HL-60 (cell line): ENCODE measurements at regions not wholly inside any gene's neighbourhood (a gene's known extent, or its start where the extent isn't known, plus 50 kb on each side); places are given as distances from the start of the nearest gene placed in this dataset.

Source experiments
- DNase-seq, 2 experiments: peaks; one replicate each; pipeline ENCODE4 v3.0.0-alpha.2; 2010 to 2020; ENCODE audit warnings: low read depth in 1 of 2, low spot score in 1 of 2
- H3K27ac ChIP-seq: fragments of 250-450 bp; sonication (Bioruptor Pico); replicated peaks from 2 replicates; pipeline ENCODE4 v1.5.1; 2020; ENCODE audit warnings: mild to moderate bottlenecking, moderate library complexity
- H3K27me3 ChIP-seq: fragments of 250-450 bp; sonication (Bioruptor Pico); 2 replicates; pipeline ENCODE4 v1.5.1; 2021; ENCODE audit warnings: mild to moderate bottlenecking, moderate library complexity; ENCODE audit not compliant: insufficient read depth, poor library complexity, severe bottlenecking
- H3K4me3 ChIP-seq: replicated peaks from 2 replicates; pipeline ENCODE4 v1.5.1; 2011; ENCODE audit warnings: mild to moderate bottlenecking, control low read depth, low read length; ENCODE audit not compliant: insufficient read depth
- GABPA ChIP-seq: IDR thresholded peaks from 2 replicates; pipeline ENCODE4 v1.6.1; 2012; ENCODE audit warnings: low read depth
- POLR2AphosphoS5 ChIP-seq: IDR thresholded peaks from 2 replicates; pipeline ENCODE4 v1.6.1; 2012; ENCODE audit warnings: low read depth
- REST ChIP-seq: IDR thresholded peaks from 2 replicates; pipeline ENCODE4 v1.6.1; 2012; ENCODE audit warnings: low read depth; ENCODE audit not compliant: insufficient replicate concordance
- SPI1 ChIP-seq: IDR thresholded peaks from 2 replicates; pipeline ENCODE4 v1.6.1; 2012; ENCODE audit warnings: low read depth, mild to moderate bottlenecking, borderline replicate concordance
- TF ChIP-seq, protein P1 (sequence below): IDR thresholded peaks from one replicate; pipeline ENCODE4 v1.5.1; 2011; ENCODE audit warnings: low read length, control low read depth, inconsistent platforms; ENCODE audit not compliant: insufficient read depth

- no peak for TF ChIP-seq SPI1
- TF ChIP-seq, protein P1, sequence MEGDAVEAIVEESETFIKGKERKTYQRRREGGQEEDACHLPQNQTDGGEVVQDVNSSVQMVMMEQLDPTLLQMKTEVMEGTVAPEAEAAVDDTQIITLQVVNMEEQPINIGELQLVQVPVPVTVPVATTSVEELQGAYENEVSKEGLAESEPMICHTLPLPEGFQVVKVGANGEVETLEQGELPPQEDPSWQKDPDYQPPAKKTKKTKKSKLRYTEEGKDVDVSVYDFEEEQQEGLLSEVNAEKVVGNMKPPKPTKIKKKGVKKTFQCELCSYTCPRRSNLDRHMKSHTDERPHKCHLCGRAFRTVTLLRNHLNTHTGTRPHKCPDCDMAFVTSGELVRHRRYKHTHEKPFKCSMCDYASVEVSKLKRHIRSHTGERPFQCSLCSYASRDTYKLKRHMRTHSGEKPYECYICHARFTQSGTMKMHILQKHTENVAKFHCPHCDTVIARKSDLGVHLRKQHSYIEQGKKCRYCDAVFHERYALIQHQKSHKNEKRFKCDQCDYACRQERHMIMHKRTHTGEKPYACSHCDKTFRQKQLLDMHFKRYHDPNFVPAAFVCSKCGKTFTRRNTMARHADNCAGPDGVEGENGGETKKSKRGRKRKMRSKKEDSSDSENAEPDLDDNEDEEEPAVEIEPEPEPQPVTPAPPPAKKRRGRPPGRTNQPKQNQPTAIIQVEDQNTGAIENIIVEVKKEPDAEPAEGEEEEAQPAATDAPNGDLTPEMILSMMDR, result no peak
- TF ChIP-seq GABPA, result no peak
- no peak for TF ChIP-seq REST
- no peak for TF ChIP-seq POLR2AphosphoS5
- no peak for DNase-seq
- H3K27ac ChIP-seq, result no peak overlapping the region
- no peak overlapping the region for H3K4me3 ChIP-seq
- H3K27me3 ChIP-seq, result no peaks in the 10 kb centered on the region
Observed at GRCh38 chr4:100926039-100926717, 408.4 kb upstream of the EMCN start.

DNA sequence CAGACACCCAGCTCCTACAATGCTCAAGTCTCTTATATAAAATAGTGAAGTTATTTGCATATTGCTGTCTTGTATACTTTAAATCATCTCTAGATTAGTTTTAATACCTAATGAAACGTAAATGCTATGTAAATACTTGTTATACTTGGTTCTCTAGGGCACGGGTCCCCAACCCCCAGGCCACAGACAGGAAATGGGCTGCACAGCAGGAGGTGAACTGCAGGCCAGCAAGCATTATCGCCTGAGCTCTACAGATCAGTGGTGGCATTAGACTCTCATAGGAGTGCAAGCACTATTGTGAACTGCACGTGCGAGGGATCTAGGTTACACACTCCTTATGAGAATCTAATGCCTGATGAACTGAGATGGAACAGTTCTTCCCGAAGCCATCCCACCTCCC lies 395.9 kb upstream of the EMCN start:
- Histone ChIP-seq H3K27me3 (no peaks in the 10 kb centered on the region), H3K27ac (no peak overlapping the region), H3K4me3 (no peak overlapping the region)
- DNase-seq, result no peak
- TF ChIP-seq, protein P1, result no peak
- no peak for TF ChIP-seq GABPA
- no peak for TF ChIP-seq REST
- no peak for TF ChIP-seq POLR2AphosphoS5
- TF ChIP-seq SPI1, result no peak

GRCh38 chr4:100908540-100908939 lies 390.7 kb upstream of the EMCN start:
- DNase-seq, result no peak
- TF ChIP-seq REST, result no peak
- TF ChIP-seq, protein P1, result no peak
- no peak for TF ChIP-seq SPI1
- TF ChIP-seq GABPA, result no peak
- TF ChIP-seq POLR2AphosphoS5, result no peak
- H3K27ac ChIP-seq, result no peak overlapping the region
- no peaks in the 10 kb centered on the region for H3K27me3 ChIP-seq
- no peak overlapping the region for H3K4me3 ChIP-seq
